ENCODE measurements at regions not wholly inside any gene's neighbourhood (a gene's known extent, or its start where the extent isn't known, plus 50 kb on each side); places are given as distances from the start of the nearest gene placed in this dataset.

DNA sequence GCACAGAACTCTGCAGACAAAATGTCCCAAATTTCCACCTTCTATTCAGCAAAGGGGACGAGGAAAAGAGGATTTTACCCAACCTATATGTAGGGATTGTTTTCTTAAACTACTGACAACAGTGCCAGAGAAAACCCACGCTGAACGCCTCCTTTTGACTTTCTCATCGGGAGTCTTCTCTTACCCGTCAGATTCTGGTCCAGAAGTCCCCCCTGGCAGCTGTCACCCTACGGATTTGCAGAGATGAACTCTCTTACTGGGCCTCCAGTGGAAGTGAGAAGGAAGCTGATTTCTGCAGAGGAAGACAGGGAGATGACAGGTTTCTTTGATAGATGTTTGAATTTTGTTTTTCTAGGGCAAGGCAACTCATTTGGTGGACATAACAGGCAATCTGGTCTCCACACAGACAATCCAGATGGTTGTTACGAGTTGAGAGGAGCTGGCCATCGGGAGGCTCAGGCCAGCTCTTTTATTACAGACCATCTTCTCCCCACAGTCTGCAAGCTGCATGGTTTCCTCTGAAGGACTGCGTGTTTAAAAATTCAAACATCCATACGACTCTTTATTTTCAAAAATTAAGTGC, 804.3 kb downstream of the RNF144A start:
- H3K36me3 Mint-ChIP-seq: no peaks in the 10 kb centered on the region
- no peaks in the 10 kb centered on the region for H3K9me3 Mint-ChIP-seq
- intact Hi-C loops (cut with micrococcal nuclease): no loop called here
- 100% methylated on average over 5 of the region's 10 CpGs for WGBS (ENCODE audit: insufficient coverage)
- Histone ChIP-seq H3K9ac (ENCODE audit: insufficient read depth, low read length, poor library complexity, severe bottlenecking) (no peak overlapping the region), H3K4me1 (ENCODE audit: control insufficient read depth in 1 of 2, insufficient read depth in 2 of 2, low read length in 2 of 2) (peaks cover 0 to 6% of the 10 kb centered on the region in 2 donors), H3K27ac (ENCODE audit: low read depth in 1 of 2, low read length in 2 of 2) (no peak overlapping the region), H3K36me3 (replicated peaks in 1 of 2; ENCODE audit: control insufficient read depth in 1 of 2, insufficient read depth in 2 of 2, low read length in 2 of 2) (no peaks in the 10 kb centered on the region), H3K27me3 (ENCODE audit: control insufficient read depth in 2 of 2, insufficient read depth in 2 of 2, low read length in 2 of 2) (no peaks in the 10 kb centered on the region), H4K20me1 (ENCODE audit: insufficient read depth, low read length) (no peaks in the 10 kb centered on the region), H3K79me2 (ENCODE audit: insufficient read depth, low read length) (no peaks in the 10 kb centered on the region), H3K4me3 (replicated peaks in 1 of 3; ENCODE audit: low read depth in 2 of 3, low read length in 3 of 3) (no peak overlapping the region), H3K9me3 (replicated peaks in 1 of 2; ENCODE audit: control insufficient read depth in 1 of 2, insufficient read depth in 1 of 2, low read length in 2 of 2) (no peaks in the 10 kb centered on the region), H2AFZ (ENCODE audit: insufficient read depth, low read depth, low read length, poor library complexity, severe bottlenecking) (no peak overlapping the region), H3K4me2 (replicated peaks; ENCODE audit: extremely low read depth, low read length, poor library complexity, severe bottlenecking) (no peak overlapping the region)
- DNase-seq: no peak
- no peak overlapping the region for H3K27ac Mint-ChIP-seq
- TF ChIP-seq, protein P1, sequence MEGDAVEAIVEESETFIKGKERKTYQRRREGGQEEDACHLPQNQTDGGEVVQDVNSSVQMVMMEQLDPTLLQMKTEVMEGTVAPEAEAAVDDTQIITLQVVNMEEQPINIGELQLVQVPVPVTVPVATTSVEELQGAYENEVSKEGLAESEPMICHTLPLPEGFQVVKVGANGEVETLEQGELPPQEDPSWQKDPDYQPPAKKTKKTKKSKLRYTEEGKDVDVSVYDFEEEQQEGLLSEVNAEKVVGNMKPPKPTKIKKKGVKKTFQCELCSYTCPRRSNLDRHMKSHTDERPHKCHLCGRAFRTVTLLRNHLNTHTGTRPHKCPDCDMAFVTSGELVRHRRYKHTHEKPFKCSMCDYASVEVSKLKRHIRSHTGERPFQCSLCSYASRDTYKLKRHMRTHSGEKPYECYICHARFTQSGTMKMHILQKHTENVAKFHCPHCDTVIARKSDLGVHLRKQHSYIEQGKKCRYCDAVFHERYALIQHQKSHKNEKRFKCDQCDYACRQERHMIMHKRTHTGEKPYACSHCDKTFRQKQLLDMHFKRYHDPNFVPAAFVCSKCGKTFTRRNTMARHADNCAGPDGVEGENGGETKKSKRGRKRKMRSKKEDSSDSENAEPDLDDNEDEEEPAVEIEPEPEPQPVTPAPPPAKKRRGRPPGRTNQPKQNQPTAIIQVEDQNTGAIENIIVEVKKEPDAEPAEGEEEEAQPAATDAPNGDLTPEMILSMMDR (IDR thresholded peaks at IDR 0.05): no peak
- peaks cover 12% of the 10 kb centered on the region for H3K4me1 Mint-ChIP-seq
- peaks cover 0 to 8% (median 3%) of the 10 kb centered on the region in 3 donors for H3K27me3 Mint-ChIP-seq (ENCODE audit: low read depth in 3 of 3)
- no peak overlapping the region for H3K4me3 Mint-ChIP-seq

DNA sequence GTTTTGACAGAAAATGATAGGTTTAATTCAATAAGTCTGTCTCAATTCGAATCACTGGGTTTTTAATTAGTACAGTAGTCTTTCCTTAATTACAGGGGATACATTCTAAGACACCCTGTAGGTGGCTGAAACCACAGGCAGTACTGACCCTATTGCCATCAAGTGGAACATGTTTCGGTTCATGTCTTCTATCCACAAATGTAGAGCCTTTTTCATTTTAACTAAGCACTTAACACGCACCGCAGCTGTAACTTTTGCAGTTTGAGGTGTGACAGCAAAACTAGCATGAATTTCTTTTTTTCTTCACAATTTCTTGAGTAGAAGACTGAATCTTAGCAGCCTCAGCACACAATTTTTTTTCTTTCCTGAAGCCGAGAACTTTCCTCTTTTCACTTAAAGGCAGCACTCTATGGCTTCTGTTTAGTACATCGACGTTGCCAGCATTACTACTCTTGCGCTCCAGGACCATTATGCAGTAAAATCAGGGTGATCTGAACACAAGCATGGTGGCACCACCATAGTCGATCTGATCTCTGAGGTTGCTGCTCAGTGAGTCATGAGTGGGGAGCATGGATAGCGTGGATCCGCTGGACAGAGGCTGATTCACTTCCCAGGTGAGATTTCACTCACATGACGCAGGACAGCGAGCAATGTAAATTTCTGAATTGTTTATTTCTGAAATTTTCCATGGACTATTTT, 805.1 kb downstream of the RNF144A start:
- H3K4me3 Mint-ChIP-seq: no peak overlapping the region
- DNase-seq: no peak
- Histone ChIP-seq H3K27ac (ENCODE audit: low read depth in 1 of 2, low read length in 2 of 2) (no peak overlapping the region), H3K9me3 (replicated peaks in 1 of 2; ENCODE audit: control insufficient read depth in 1 of 2, insufficient read depth in 1 of 2, low read length in 2 of 2) (no peaks in the 10 kb centered on the region), H3K27me3 (ENCODE audit: control insufficient read depth in 2 of 2, insufficient read depth in 2 of 2, low read length in 2 of 2) (no peaks in the 10 kb centered on the region), H4K20me1 (ENCODE audit: insufficient read depth, low read length) (no peaks in the 10 kb centered on the region), H3K9ac (ENCODE audit: insufficient read depth, low read length, poor library complexity, severe bottlenecking) (no peak overlapping the region), H2AFZ (ENCODE audit: insufficient read depth, low read depth, low read length, poor library complexity, severe bottlenecking) (no peak overlapping the region), H3K4me1 (ENCODE audit: control insufficient read depth in 1 of 2, insufficient read depth in 2 of 2, low read length in 2 of 2) (peaks cover 0 to 6% of the 10 kb centered on the region in 2 donors), H3K79me2 (ENCODE audit: insufficient read depth, low read length) (no peaks in the 10 kb centered on the region), H3K4me3 (replicated peaks in 1 of 3; ENCODE audit: low read depth in 2 of 3, low read length in 3 of 3) (no peak overlapping the region), H3K36me3 (replicated peaks in 1 of 2; ENCODE audit: control insufficient read depth in 1 of 2, insufficient read depth in 2 of 2, low read length in 2 of 2) (no peaks in the 10 kb centered on the region), H3K4me2 (replicated peaks; ENCODE audit: extremely low read depth, low read length, poor library complexity, severe bottlenecking) (no peak overlapping the region)
- 98% methylated on average over 6 of the region's 13 CpGs for WGBS (ENCODE audit: insufficient coverage)
- intact Hi-C loops (cut with micrococcal nuclease): no loop called here
- TF ChIP-seq, protein P1 (IDR thresholded peaks at IDR 0.05): no peak
- peaks cover 12% of the 10 kb centered on the region for H3K4me1 Mint-ChIP-seq
- H3K36me3 Mint-ChIP-seq: no peaks in the 10 kb centered on the region
- H3K27me3 Mint-ChIP-seq (ENCODE audit: low read depth in 3 of 3): peaks cover 0 to 8% (median 3%) of the 10 kb centered on the region in 3 donors
- H3K27ac Mint-ChIP-seq: no peak overlapping the region
- H3K9me3 Mint-ChIP-seq: no peaks in the 10 kb centered on the region

Data from CD14-positive monocyte (primary cell).